NCI-H774 (cell line): ENCODE measurements at regions not wholly inside any gene's neighbourhood (a gene's known extent, or its start where the extent isn't known, plus 50 kb on each side); places are given as distances from the start of the nearest gene placed in this dataset.

ENCODE experiments used
- DNase-seq: peaks from one replicate; lab custom pipeline; 2025; lab: John Stamatoyannopoulos, UW

GRCh38 chr2:7722212-7722910 lies 805.1 kb downstream of the RNF144A start:
- DNase-seq = no peak

GRCh38 chr2:7724336-7724735 lies 807.1 kb downstream of the RNF144A start:
- no peak for DNase-seq

GRCh38 chr2:7725171-7725849 lies 808.1 kb downstream of the RNF144A start:
- no peak for DNase-seq

GRCh38 chr2:7725850-7726242 lies 808.6 kb downstream of the RNF144A start:
- DNase-seq = no peak

- DNase-seq = no peak
Measured at GRCh38 chr2:7726989-7727388, 809.8 kb downstream of the RNF144A start.

- no peak for DNase-seq
Measured at GRCh38 chr2:7728388-7728787, 811.2 kb downstream of the RNF144A start.

- no peak for DNase-seq
Measured at GRCh38 chr2:7730449-7730848, 813.2 kb downstream of the RNF144A start.

GRCh38 chr2:7730990-7731389 lies 813.8 kb downstream of the RNF144A start:
- no peak for DNase-seq

- DNase-seq = no peak
Measured at GRCh38 chr2:7732497-7732896, 815.3 kb downstream of the RNF144A start.

GRCh38 chr2:7736646-7737305 lies 819.6 kb downstream of the RNF144A start:
- DNase-seq = no peak

GRCh38 chr2:7738596-7738995 lies 821.4 kb downstream of the RNF144A start:
- no peak for DNase-seq

- DNase-seq = no peak
Measured at GRCh38 chr2:7740114-7740513, 822.9 kb downstream of the RNF144A start.

- no peak for DNase-seq
Measured at GRCh38 chr2:7742301-7742700, 825.1 kb downstream of the RNF144A start.

- DNase-seq = no peak
Measured at GRCh38 chr2:7744827-7745226, 827.6 kb downstream of the RNF144A start.

GRCh38 chr2:7745369-7745768 lies 828.2 kb downstream of the RNF144A start:
- DNase-seq = peak; percentile 29

GRCh38 chr2:7748717-7749415 lies 831.7 kb downstream of the RNF144A start:
- DNase-seq = no peak

- DNase-seq = no peak
Measured at GRCh38 chr2:7749895-7750559, 832.8 kb downstream of the RNF144A start.

- no peak for DNase-seq
Measured at GRCh38 chr2:7752291-7752690, 835.1 kb downstream of the RNF144A start.

- no peak for DNase-seq
Measured at GRCh38 chr2:7753777-7754176, 836.6 kb downstream of the RNF144A start.

- DNase-seq = no peak
Measured at GRCh38 chr2:7755879-7756278, 838.7 kb downstream of the RNF144A start.

- DNase-seq = no peak
Measured at GRCh38 chr2:7758073-7758759, 841.0 kb downstream of the RNF144A start.
